ENCODE measurements at regions not wholly inside any gene's neighbourhood (a gene's known extent, or its start where the extent isn't known, plus 50 kb on each side); places are given as distances from the start of the nearest gene placed in this dataset.

DNA sequence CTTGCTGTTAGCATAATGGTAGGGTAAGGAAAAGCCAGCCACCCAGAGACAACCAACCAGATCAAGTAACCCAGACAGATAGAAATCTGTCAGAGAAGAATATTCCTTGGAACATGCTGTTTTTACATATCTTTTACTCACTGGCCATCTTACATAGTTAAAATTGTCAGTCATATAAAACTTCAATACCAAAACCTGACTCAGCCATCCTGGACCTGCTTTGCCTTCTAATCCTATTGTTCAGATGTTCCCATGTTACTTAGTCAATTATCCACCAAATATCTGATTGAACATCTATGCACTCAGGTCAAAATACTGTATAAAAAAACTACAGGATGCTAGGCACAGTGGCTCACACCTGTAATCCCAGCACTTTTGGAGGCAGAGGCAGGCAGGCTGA lies 466.5 kb upstream of the NRP1 start:
- TF ChIP-seq CTCF (IDR thresholded peaks at IDR 0.05) (no peak), EP300 (IDR thresholded peaks at IDR 0.05; ENCODE audit: low read depth) (no peak), POLR2A (IDR thresholded peaks at IDR 0.05) (no peak), POLR2AphosphoS5 (IDR thresholded peaks at IDR 0.05) (no peak)
- no peak overlapping the region for H3K27ac ChIP-seq
- in situ Hi-C loops (cut with MboI; ENCODE audit: low pct_ligation_motif_present in 1 of 4, low pct_unique_long_range_greater_than_20kb in 1 of 4, low sequenced_read_pairs in 3 of 4) = no loop called here

DNA sequence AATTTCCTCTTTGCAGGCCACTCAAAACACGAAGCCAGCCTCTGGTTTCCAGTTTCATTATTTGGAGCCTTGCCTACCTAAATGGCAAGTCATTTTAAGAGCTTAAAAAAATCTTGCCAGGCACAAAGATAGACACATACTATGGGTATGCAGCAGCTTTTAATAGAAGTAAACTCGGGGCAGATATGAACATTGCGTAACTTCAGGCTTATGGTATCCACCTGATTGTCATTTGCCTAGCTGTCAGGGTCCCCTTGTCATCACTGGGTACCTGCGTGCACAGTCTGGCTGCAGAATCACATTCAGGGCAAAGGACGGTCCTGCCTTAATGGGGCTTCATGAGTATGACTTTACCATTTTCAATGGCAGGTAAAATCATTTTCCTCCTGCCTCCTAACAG lies 466.1 kb upstream of the NRP1 start:
- no peak for TF ChIP-seq POLR2A (IDR thresholded peaks at IDR 0.05)
- no peak for TF ChIP-seq POLR2AphosphoS5 (IDR thresholded peaks at IDR 0.05)
- no peak for TF ChIP-seq EP300 (IDR thresholded peaks at IDR 0.05; ENCODE audit: low read depth)
- no peak for TF ChIP-seq CTCF (IDR thresholded peaks at IDR 0.05)
- no peak overlapping the region for H3K4me3 ChIP-seq
- H3K27ac ChIP-seq = no peak overlapping the region
- no peaks in the 10 kb centered on the region for H3K36me3 ChIP-seq
- no peaks in the 10 kb centered on the region for H3K9me3 ChIP-seq
- intact Hi-C loops (cut with DNase I; ENCODE audit: low total_unique reads) = no loop called here
- in situ Hi-C loops (cut with MboI; ENCODE audit: low pct_ligation_motif_present in 1 of 4, low pct_unique_long_range_greater_than_20kb in 1 of 4, low sequenced_read_pairs in 3 of 4) = no loop called here
- DNase-seq = no peak
- no peaks in the 10 kb centered on the region for H3K27me3 ChIP-seq
- H3K4me1 ChIP-seq = peaks cover 0 to 5% (median 0%) of the 10 kb centered on the region in 4 donors
- WGBS, 2 donors (ENCODE audit: low coverage in 1 of 2) = 67 to 77% methylated on average over 3 to 5 of the region's 5 CpGs

More for the DNA sequence above, 466.5 kb upstream of the NRP1 start:
- intact Hi-C loops (cut with DNase I; ENCODE audit: low total_unique reads) = no loop called here
- Histone ChIP-seq H3K4me3 (no peak overlapping the region), H3K9me3 (no peaks in the 10 kb centered on the region), H3K27me3 (no peaks in the 10 kb centered on the region), H3K4me1 (peaks cover 0 to 5% (median 0%) of the 10 kb centered on the region in 4 donors), H3K36me3 (no peaks in the 10 kb centered on the region)
- DNase-seq = no peak

GRCh38 chr10:33799944-33800323 lies 465.5 kb upstream of the NRP1 start:
- no peak overlapping the region for H3K27ac ChIP-seq
- in situ Hi-C loops (cut with MboI; ENCODE audit: low pct_ligation_motif_present in 1 of 4, low pct_unique_long_range_greater_than_20kb in 1 of 4, low sequenced_read_pairs in 3 of 4) = no loop called here
- TF ChIP-seq POLR2AphosphoS5 (IDR thresholded peaks at IDR 0.05) (no peak), POLR2A (IDR thresholded peaks at IDR 0.05) (no peak), CTCF (IDR thresholded peaks at IDR 0.05) (no peak), EP300 (IDR thresholded peaks at IDR 0.05; ENCODE audit: low read depth) (no peak)
- no peaks in the 10 kb centered on the region for H3K9me3 ChIP-seq
- no peaks in the 10 kb centered on the region for H3K27me3 ChIP-seq
- H3K4me1 ChIP-seq = peaks cover 0 to 5% (median 0%) of the 10 kb centered on the region in 4 donors
- 85 to 95% methylated on average over 5 of the region's 5 CpGs for WGBS, 2 donors (ENCODE audit: low coverage in 1 of 2)
- intact Hi-C loops (cut with DNase I; ENCODE audit: low total_unique reads) = no loop called here
- no peaks in the 10 kb centered on the region for H3K36me3 ChIP-seq
- no peak for DNase-seq
- H3K4me3 ChIP-seq = no peak overlapping the region

GRCh38 chr10:33799281-33799943 lies 464.9 kb upstream of the NRP1 start:
- 31 to 44% methylated on average over 4 of the region's 4 CpGs for WGBS, 2 donors (ENCODE audit: low coverage in 1 of 2)
- in situ Hi-C loops (cut with MboI; ENCODE audit: low pct_ligation_motif_present in 1 of 4, low pct_unique_long_range_greater_than_20kb in 1 of 4, low sequenced_read_pairs in 3 of 4) = no loop called here
- DNase-seq = no peak

More at GRCh38 chr10:33799281-33799943, 464.9 kb upstream of the NRP1 start:
- H3K4me1 ChIP-seq = peaks cover 0 to 5% (median 0%) of the 10 kb centered on the region in 4 donors
- no peaks in the 10 kb centered on the region for H3K9me3 ChIP-seq
- TF ChIP-seq POLR2AphosphoS5 (IDR thresholded peaks at IDR 0.05) (no peak), CTCF (IDR thresholded peaks at IDR 0.05) (no peak), EP300 (IDR thresholded peaks at IDR 0.05; ENCODE audit: low read depth) (no peak), POLR2A (IDR thresholded peaks at IDR 0.05) (no peak)
- H3K4me3 ChIP-seq = no peak overlapping the region
- no peaks in the 10 kb centered on the region for H3K36me3 ChIP-seq
- intact Hi-C loops (cut with DNase I; ENCODE audit: low total_unique reads) = no loop called here
- no peak overlapping the region for H3K27ac ChIP-seq
- H3K27me3 ChIP-seq = no peaks in the 10 kb centered on the region
